ENCODE measurements at regions not wholly inside any gene's neighbourhood (a gene's known extent, or its start where the extent isn't known, plus 50 kb on each side); places are given as distances from the start of the nearest gene placed in this dataset.
"Not testable (repeated sequence)": the region's sequence is repeated elsewhere in the genome, so short reads cannot be mapped to it uniquely, and the experiment has no call there.

DNA sequence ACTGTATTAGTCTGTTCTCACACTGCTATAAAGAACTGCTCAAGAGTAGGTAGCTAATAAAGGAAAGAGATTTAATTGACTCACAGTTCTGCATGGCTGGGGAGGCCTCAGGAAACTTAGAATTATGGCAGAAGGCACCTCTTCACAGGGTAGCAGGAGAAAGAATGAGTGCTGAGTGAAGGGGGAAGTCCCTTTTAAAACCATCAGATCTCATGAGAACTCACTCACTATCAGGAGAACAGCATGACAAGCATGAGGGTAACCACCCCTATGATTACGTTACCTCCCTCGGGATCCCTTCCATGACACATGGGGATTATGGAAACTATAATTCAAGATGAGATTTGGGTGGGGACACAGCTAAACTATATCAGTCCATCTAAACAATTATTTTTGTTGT, 261.0 kb downstream of the SPRY1 start:
- not testable (repeated sequence) for H3K27me3 ChIP-seq (ENCODE audit: control insufficient read depth in 1 of 2, insufficient read depth in 2 of 2, low read length in 2 of 2); H3K36me3 ChIP-seq (ENCODE audit: control insufficient read depth in 2 of 2, insufficient read depth in 2 of 2, low read length in 1 of 2); H3K4me1 ChIP-seq (ENCODE audit: control insufficient read depth in 2 of 2, insufficient read depth in 2 of 2, low read length in 1 of 2); H3K4me3 ChIP-seq (ENCODE audit: low read depth in 1 of 2, low read length in 2 of 2); H3K9me3 ChIP-seq (ENCODE audit: control insufficient read depth in 2 of 2, insufficient read depth in 1 of 2, low read depth in 1 of 2, low read length in 1 of 2); H3K27ac ChIP-seq (ENCODE audit: low read depth in 2 of 2, low read length in 1 of 2)
- 85 to 93% methylated on average over 2 of the region's 2 CpGs for WGBS, 2 donors

- Histone ChIP-seq H3K9me3 (ENCODE audit: control insufficient read depth in 2 of 2, insufficient read depth in 1 of 2, low read depth in 1 of 2, low read length in 1 of 2) (no peaks in the 10 kb centered on the region), H3K4me1 (ENCODE audit: control insufficient read depth in 2 of 2, insufficient read depth in 2 of 2, low read length in 1 of 2) (no peaks in the 10 kb centered on the region), H3K27me3 (ENCODE audit: control insufficient read depth in 1 of 2, insufficient read depth in 2 of 2, low read length in 2 of 2) (no peaks in the 10 kb centered on the region), H3K36me3 (ENCODE audit: control insufficient read depth in 2 of 2, insufficient read depth in 2 of 2, low read length in 1 of 2) (no peaks in the 10 kb centered on the region), H3K27ac (ENCODE audit: low read depth in 2 of 2, low read length in 1 of 2) (no peak overlapping the region), H3K4me3 (ENCODE audit: low read depth in 1 of 2, low read length in 2 of 2) (no peak overlapping the region)
These were observed 262.7 kb downstream of the SPRY1 start for GRCh38 chr4:123659262-123659661.

DNA sequence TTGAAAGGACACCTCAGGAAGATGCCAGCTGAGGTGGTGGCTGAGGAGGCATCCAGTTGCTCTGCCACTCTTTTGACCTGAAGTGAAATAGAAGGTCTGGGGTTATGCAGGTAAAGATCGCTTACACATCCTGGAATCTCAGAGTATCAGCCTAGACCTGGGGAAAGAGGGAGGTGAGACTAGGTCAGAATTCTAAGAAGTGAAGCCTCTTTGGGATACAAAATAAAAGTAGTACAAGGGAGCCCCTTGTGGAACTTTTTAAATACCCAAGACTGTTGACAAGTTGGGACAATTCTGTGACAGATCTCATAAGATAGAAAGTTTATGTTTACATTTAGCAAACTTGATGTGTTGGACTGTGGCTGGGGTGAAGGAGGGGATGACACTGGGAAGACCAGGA, 263.1 kb downstream of the SPRY1 start:
- Histone ChIP-seq H3K27ac (ENCODE audit: low read depth in 2 of 2, low read length in 1 of 2) (no peak overlapping the region), H3K27me3 (ENCODE audit: control insufficient read depth in 1 of 2, insufficient read depth in 2 of 2, low read length in 2 of 2) (no peaks in the 10 kb centered on the region), H3K4me3 (ENCODE audit: low read depth in 1 of 2, low read length in 2 of 2) (no peak overlapping the region), H3K4me1 (ENCODE audit: control insufficient read depth in 2 of 2, insufficient read depth in 2 of 2, low read length in 1 of 2) (no peaks in the 10 kb centered on the region), H3K9me3 (ENCODE audit: control insufficient read depth in 2 of 2, insufficient read depth in 1 of 2, low read depth in 1 of 2, low read length in 1 of 2) (no peaks in the 10 kb centered on the region), H3K36me3 (ENCODE audit: control insufficient read depth in 2 of 2, insufficient read depth in 2 of 2, low read length in 1 of 2) (no peaks in the 10 kb centered on the region)
- WGBS, 2 donors, result 87 to 92% methylated on average over 1 of the region's 1 CpG

DNA sequence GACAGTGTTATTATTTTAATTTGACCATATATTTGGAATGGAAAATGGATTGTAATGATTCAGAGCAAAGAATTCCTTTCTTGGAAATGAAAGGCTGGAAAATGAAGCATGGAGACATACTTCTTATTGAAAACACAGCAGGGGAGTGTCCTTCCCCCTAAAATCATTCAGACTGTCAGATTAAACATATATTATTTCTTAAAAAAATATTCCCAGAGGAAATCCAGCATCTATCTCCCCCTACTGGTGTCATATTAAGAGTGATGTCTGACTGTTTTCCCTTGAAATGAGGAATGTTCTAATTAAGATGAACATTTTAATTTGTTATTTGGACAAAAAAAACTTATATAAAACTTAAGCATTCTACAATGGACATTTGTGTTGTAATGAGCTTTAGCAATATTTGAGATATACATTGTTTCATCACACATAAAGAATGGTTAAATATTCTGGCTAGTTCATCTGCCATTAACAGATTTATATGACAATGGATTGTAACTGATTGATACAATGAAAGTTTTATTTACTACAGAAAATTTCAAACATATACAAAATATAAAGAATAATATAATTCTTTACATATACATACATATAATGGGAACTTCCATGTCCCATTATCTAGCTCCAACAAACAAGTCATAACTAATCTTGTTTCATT, 264.6 kb downstream of the SPRY1 start:
- no peaks in the 10 kb centered on the region for H3K27me3 ChIP-seq (ENCODE audit: control insufficient read depth in 1 of 2, insufficient read depth in 2 of 2, low read length in 2 of 2)
- no peaks in the 10 kb centered on the region for H3K9me3 ChIP-seq (ENCODE audit: control insufficient read depth in 2 of 2, insufficient read depth in 1 of 2, low read depth in 1 of 2, low read length in 1 of 2)
- H3K36me3 ChIP-seq (ENCODE audit: control insufficient read depth in 2 of 2, insufficient read depth in 2 of 2, low read length in 1 of 2), result no peaks in the 10 kb centered on the region
- no peaks in the 10 kb centered on the region for H3K4me1 ChIP-seq (ENCODE audit: control insufficient read depth in 2 of 2, insufficient read depth in 2 of 2, low read length in 1 of 2)
- H3K27ac ChIP-seq (ENCODE audit: low read depth in 2 of 2, low read length in 1 of 2), result no peak overlapping the region
- H3K4me3 ChIP-seq (ENCODE audit: low read depth in 1 of 2, low read length in 2 of 2), result no peak overlapping the region

GRCh38 chr4:123662827-123663226, 266.2 kb downstream of the SPRY1 start:
- H3K4me1 ChIP-seq (ENCODE audit: control insufficient read depth in 2 of 2, insufficient read depth in 2 of 2, low read length in 1 of 2), result no peaks in the 10 kb centered on the region
- H3K36me3 ChIP-seq (ENCODE audit: control insufficient read depth in 2 of 2, insufficient read depth in 2 of 2, low read length in 1 of 2), result no peaks in the 10 kb centered on the region
- H3K27me3 ChIP-seq (ENCODE audit: control insufficient read depth in 1 of 2, insufficient read depth in 2 of 2, low read length in 2 of 2), result no peaks in the 10 kb centered on the region
- no peak overlapping the region for H3K4me3 ChIP-seq (ENCODE audit: low read depth in 1 of 2, low read length in 2 of 2)
- no peak overlapping the region for H3K27ac ChIP-seq (ENCODE audit: low read depth in 2 of 2, low read length in 1 of 2)
- H3K9me3 ChIP-seq (ENCODE audit: control insufficient read depth in 2 of 2, insufficient read depth in 1 of 2, low read depth in 1 of 2, low read length in 1 of 2), result no peaks in the 10 kb centered on the region

DNA sequence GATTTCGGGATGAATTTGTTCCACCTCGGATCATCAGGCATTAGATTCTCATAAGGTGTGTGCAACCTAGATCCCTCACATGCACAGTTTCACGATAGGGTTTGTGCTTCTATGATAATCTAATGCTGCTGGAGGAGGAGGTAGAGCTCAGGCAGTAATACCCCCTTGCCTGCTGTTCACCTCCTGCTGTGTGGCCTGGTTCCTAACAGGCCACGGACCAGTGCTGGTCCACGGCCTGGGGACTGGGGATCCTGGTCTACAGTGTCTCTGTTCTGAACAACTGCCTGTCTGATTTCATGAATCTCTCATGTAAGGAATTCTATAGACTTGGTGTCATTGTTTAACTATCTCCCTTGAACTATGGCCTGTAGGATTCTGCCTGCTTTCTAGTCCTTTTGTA, 269.9 kb downstream of the SPRY1 start:
- H3K9me3 ChIP-seq (ENCODE audit: control insufficient read depth in 2 of 2, insufficient read depth in 1 of 2, low read depth in 1 of 2, low read length in 1 of 2), result no peaks in the 10 kb centered on the region
- H3K36me3 ChIP-seq (ENCODE audit: control insufficient read depth in 2 of 2, insufficient read depth in 2 of 2, low read length in 1 of 2), result no peaks in the 10 kb centered on the region
- H3K27me3 ChIP-seq (ENCODE audit: control insufficient read depth in 1 of 2, insufficient read depth in 2 of 2, low read length in 2 of 2), result no peaks in the 10 kb centered on the region
- no peak overlapping the region for H3K27ac ChIP-seq (ENCODE audit: low read depth in 2 of 2, low read length in 1 of 2)
- 94 to 95% methylated on average over 5 of the region's 5 CpGs for WGBS, 2 donors
- H3K4me3 ChIP-seq (ENCODE audit: low read depth in 1 of 2, low read length in 2 of 2), result no peak overlapping the region
- no peaks in the 10 kb centered on the region for H3K4me1 ChIP-seq (ENCODE audit: control insufficient read depth in 2 of 2, insufficient read depth in 2 of 2, low read length in 1 of 2)

GRCh38 chr4:123667496-123667895, 270.9 kb downstream of the SPRY1 start:
- H3K27me3 ChIP-seq (ENCODE audit: control insufficient read depth in 1 of 2, insufficient read depth in 2 of 2, low read length in 2 of 2), result no peaks in the 10 kb centered on the region
- 76 to 82% methylated on average over 6 of the region's 6 CpGs for WGBS, 2 donors
- no peaks in the 10 kb centered on the region for H3K36me3 ChIP-seq (ENCODE audit: control insufficient read depth in 2 of 2, insufficient read depth in 2 of 2, low read length in 1 of 2)
- H3K9me3 ChIP-seq (ENCODE audit: control insufficient read depth in 2 of 2, insufficient read depth in 1 of 2, low read depth in 1 of 2, low read length in 1 of 2), result no peaks in the 10 kb centered on the region
- H3K27ac ChIP-seq (ENCODE audit: low read depth in 2 of 2, low read length in 1 of 2), result no peak overlapping the region
- no peaks in the 10 kb centered on the region for H3K4me1 ChIP-seq (ENCODE audit: control insufficient read depth in 2 of 2, insufficient read depth in 2 of 2, low read length in 1 of 2)
- no peak overlapping the region for H3K4me3 ChIP-seq (ENCODE audit: low read depth in 1 of 2, low read length in 2 of 2)

GRCh38 chr4:123667991-123668390, 271.4 kb downstream of the SPRY1 start:
- H3K36me3 ChIP-seq (ENCODE audit: control insufficient read depth in 2 of 2, insufficient read depth in 2 of 2, low read length in 1 of 2), result no peaks in the 10 kb centered on the region
- H3K4me1 ChIP-seq (ENCODE audit: control insufficient read depth in 2 of 2, insufficient read depth in 2 of 2, low read length in 1 of 2), result no peaks in the 10 kb centered on the region
- WGBS, 2 donors, result 93 to 100% methylated on average over 2 of the region's 2 CpGs
- H3K4me3 ChIP-seq (ENCODE audit: low read depth in 1 of 2, low read length in 2 of 2), result no peak overlapping the region
- H3K9me3 ChIP-seq (ENCODE audit: control insufficient read depth in 2 of 2, insufficient read depth in 1 of 2, low read depth in 1 of 2, low read length in 1 of 2), result no peaks in the 10 kb centered on the region
- no peak overlapping the region for H3K27ac ChIP-seq (ENCODE audit: low read depth in 2 of 2, low read length in 1 of 2)
- no peaks in the 10 kb centered on the region for H3K27me3 ChIP-seq (ENCODE audit: control insufficient read depth in 1 of 2, insufficient read depth in 2 of 2, low read length in 2 of 2)

DNA sequence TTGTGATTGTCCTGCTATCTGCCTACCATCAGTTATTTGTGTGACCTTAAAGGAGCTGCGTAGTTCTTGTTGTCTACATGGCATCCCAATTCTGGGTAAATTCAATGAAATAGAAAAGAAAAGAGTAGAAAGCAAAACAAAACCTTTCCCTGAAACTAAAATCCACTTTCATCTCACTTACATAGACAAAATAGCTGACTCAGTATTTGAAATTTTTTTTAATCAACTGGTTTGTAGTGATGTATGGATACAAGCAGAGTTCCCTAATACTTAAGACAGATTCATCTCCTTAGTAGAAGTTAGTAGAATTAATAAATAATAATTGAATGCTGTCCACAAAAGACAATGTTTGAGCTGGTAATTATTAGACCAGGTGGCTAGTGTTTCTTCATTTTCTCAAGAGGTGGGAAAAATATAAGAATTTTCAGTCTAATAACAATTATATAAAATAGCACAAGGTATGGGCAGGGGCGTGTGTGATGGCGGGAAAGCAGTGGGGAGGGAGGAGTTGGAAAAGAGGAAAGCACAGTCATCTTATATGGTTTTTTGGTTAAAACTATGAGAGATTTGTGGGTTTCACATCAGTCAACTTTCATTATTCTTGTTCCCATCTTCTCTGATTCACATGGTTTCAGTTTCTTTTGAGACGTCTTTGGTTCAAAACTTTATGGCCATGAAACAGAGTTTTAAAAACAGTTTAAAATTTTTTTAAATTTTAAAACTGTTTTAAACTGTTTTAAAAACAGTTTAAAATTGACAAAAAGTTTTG, 275.2 kb downstream of the SPRY1 start:
- H3K9me3 ChIP-seq (ENCODE audit: control insufficient read depth in 2 of 2, insufficient read depth in 1 of 2, low read depth in 1 of 2, low read length in 1 of 2), result no peaks in the 10 kb centered on the region
- no peak overlapping the region for H3K4me3 ChIP-seq (ENCODE audit: low read depth in 1 of 2, low read length in 2 of 2)
- 72 to 78% methylated on average over 4 of the region's 4 CpGs for WGBS, 2 donors
- H3K27ac ChIP-seq (ENCODE audit: low read depth in 2 of 2, low read length in 1 of 2), result no peak overlapping the region
- H3K4me1 ChIP-seq (ENCODE audit: control insufficient read depth in 2 of 2, insufficient read depth in 2 of 2, low read length in 1 of 2), result no peaks in the 10 kb centered on the region
- no peaks in the 10 kb centered on the region for H3K36me3 ChIP-seq (ENCODE audit: control insufficient read depth in 2 of 2, insufficient read depth in 2 of 2, low read length in 1 of 2)
- no peaks in the 10 kb centered on the region for H3K27me3 ChIP-seq (ENCODE audit: control insufficient read depth in 1 of 2, insufficient read depth in 2 of 2, low read length in 2 of 2)

GRCh38 chr4:123672987-123673386, 276.4 kb downstream of the SPRY1 start:
- Histone ChIP-seq H3K27ac (ENCODE audit: low read depth in 2 of 2, low read length in 1 of 2) (no peak overlapping the region), H3K4me3 (ENCODE audit: low read depth in 1 of 2, low read length in 2 of 2) (no peak overlapping the region), H3K9me3 (ENCODE audit: control insufficient read depth in 2 of 2, insufficient read depth in 1 of 2, low read depth in 1 of 2, low read length in 1 of 2) (no peaks in the 10 kb centered on the region), H3K36me3 (ENCODE audit: control insufficient read depth in 2 of 2, insufficient read depth in 2 of 2, low read length in 1 of 2) (no peaks in the 10 kb centered on the region), H3K4me1 (ENCODE audit: control insufficient read depth in 2 of 2, insufficient read depth in 2 of 2, low read length in 1 of 2) (no peaks in the 10 kb centered on the region), H3K27me3 (ENCODE audit: control insufficient read depth in 1 of 2, insufficient read depth in 2 of 2, low read length in 2 of 2) (no peaks in the 10 kb centered on the region)
- 33 to 38% methylated on average over 3 of the region's 3 CpGs for WGBS, 2 donors
